Stomach (tissue), 4 donors: ENCODE measurements at regions not wholly inside any gene's neighbourhood (a gene's known extent, or its start where the extent isn't known, plus 50 kb on each side); places are given as distances from the start of the nearest gene placed in this dataset.

Experiments used
- CTCF ChIP-seq, 7 experiments: fragments of 450-650 bp in 4 of 7; fragments of 200-600 bp in 3 of 7; sonication (generic) in 3 of 7; IDR thresholded peaks; one replicate each; pipeline ENCODE4 v1.5.1; 2016 to 2019; ENCODE audit warnings: antibody characterized with exemption in 7 of 7, control low read depth in 2 of 7, mild to moderate bottlenecking in 1 of 7
- EP300 ChIP-seq: sonication (generic); formaldehyde crosslinking; IDR thresholded peaks from one replicate; pipeline ENCODE4 v1.6.1; 2017; ENCODE audit warnings: antibody characterized with exemption
- POLR2A ChIP-seq, 4 donors: fragments of 450-650 bp; IDR thresholded peaks; one replicate each; pipeline ENCODE4 v1.6.1; 2016; ENCODE audit warnings: antibody characterized with exemption in 4 of 4, control low read depth in 2 of 4, mild to moderate bottlenecking in 1 of 4, moderate library complexity in 1 of 4
- POLR2AphosphoS5 ChIP-seq, 3 donors: sonication (generic); formaldehyde crosslinking; IDR thresholded peaks; one replicate each; pipeline ENCODE4 v1.6.1; 2016; ENCODE audit warnings: antibody characterized with exemption in 3 of 3

GRCh38 chr12:28795311-28795710 lies 353.8 kb upstream of the FAR2 start:
- TF ChIP-seq POLR2A (IDR thresholded peaks at IDR 0.05) (no peak), CTCF (IDR thresholded peaks at IDR 0.05) (no peak), POLR2AphosphoS5 (IDR thresholded peaks at IDR 0.05) (no peak), EP300 (no peak)
